Glutamatergic neuron (in vitro differentiated cells): ENCODE measurements at regions not wholly inside any gene's neighbourhood (a gene's known extent, or its start where the extent isn't known, plus 50 kb on each side); places are given as distances from the start of the nearest gene placed in this dataset.
"Not testable (repeated sequence)": the region's sequence is repeated elsewhere in the genome, so short reads cannot be mapped to it uniquely, and the experiment has no call there.

Experiments
- DNase-seq: peaks from one replicate; pipeline ENCODE4 v3.0.0; 2022
- H3K27ac Mint-ChIP-seq: one replicate; pipeline ENCODE4 v1.8.0; 2020; ENCODE audit warnings: mild to moderate bottlenecking, mixed read lengths, inconsistent platforms; ENCODE audit not compliant: unreplicated experiment
- H3K27me3 Mint-ChIP-seq: one replicate; pipeline ENCODE4 v1.8.0; 2020; ENCODE audit warnings: mild to moderate bottlenecking, moderate library complexity, mixed read lengths, inconsistent platforms; ENCODE audit not compliant: unreplicated experiment
- H3K36me3 Mint-ChIP-seq: one replicate; pipeline ENCODE4 v1.8.0; 2020; ENCODE audit warnings: mild to moderate bottlenecking, mixed read lengths, inconsistent platforms; ENCODE audit not compliant: unreplicated experiment
- H3K4me1 Mint-ChIP-seq: one replicate; pipeline ENCODE4 v1.8.0; 2020; ENCODE audit warnings: mild to moderate bottlenecking, low read depth, mixed read lengths, inconsistent platforms; ENCODE audit not compliant: unreplicated experiment
- H3K4me3 Mint-ChIP-seq: one replicate; pipeline ENCODE4 v1.8.0; 2020; ENCODE audit warnings: mild to moderate bottlenecking, mixed read lengths, inconsistent platforms; ENCODE audit not compliant: unreplicated experiment
- H3K9me3 Mint-ChIP-seq: one replicate; pipeline ENCODE4 v1.8.0; 2020; ENCODE audit warnings: mild to moderate bottlenecking, moderate library complexity, mixed read lengths, inconsistent platforms; ENCODE audit not compliant: unreplicated experiment
- TF ChIP-seq, protein P1 (sequence below): fragments of 200-600 bp; sonication (generic); IDR thresholded peaks from one replicate; pipeline ENCODE4 v1.5.0; 2021; ENCODE audit not compliant: partially characterized antibody, unreplicated experiment

DNA sequence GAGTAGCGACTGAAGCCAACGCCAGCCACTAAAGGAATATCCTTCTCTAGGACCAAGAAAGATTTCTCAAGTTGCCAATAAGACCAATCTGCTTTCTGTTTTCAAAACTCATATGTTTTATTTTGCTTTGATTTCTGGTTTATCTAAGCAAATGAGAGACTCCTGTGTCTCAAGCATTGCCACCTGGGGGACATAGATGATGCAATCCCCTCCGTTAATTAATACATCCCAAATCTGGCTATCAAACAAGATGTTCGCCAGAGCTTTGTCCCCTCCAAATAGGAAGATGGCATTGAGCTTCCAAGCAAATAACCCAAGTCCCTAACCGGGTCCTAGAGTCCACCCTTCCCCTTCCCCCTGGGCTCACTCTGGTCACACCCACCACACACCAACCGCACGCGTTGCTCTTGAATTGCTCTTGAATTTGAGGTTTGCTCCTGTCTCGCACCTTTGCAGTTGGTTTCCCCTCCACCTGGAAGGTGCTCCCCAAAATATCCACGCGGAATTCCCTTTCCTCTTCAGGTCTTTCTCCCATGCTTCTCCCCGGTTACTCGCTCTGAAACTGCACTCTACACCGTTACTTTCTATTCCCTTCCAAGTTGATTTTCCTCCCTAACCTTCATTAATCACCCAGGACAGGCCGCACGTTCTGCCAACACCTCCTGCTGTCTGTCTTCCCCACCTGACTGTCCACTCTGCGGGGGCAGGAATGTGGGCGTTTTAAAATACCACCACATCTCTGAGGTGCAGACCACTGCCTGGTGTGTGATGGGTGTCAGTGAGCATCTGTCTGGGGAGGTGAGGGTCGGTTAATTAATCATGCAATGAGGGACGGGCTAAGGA is 64.1 kb upstream of the RNF32 start:
- H3K4me3 Mint-ChIP-seq, result no peak overlapping the region
- H3K9me3 Mint-ChIP-seq, result peaks cover 6% of the 10 kb centered on the region
- TF ChIP-seq, protein P1, sequence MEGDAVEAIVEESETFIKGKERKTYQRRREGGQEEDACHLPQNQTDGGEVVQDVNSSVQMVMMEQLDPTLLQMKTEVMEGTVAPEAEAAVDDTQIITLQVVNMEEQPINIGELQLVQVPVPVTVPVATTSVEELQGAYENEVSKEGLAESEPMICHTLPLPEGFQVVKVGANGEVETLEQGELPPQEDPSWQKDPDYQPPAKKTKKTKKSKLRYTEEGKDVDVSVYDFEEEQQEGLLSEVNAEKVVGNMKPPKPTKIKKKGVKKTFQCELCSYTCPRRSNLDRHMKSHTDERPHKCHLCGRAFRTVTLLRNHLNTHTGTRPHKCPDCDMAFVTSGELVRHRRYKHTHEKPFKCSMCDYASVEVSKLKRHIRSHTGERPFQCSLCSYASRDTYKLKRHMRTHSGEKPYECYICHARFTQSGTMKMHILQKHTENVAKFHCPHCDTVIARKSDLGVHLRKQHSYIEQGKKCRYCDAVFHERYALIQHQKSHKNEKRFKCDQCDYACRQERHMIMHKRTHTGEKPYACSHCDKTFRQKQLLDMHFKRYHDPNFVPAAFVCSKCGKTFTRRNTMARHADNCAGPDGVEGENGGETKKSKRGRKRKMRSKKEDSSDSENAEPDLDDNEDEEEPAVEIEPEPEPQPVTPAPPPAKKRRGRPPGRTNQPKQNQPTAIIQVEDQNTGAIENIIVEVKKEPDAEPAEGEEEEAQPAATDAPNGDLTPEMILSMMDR, result no peak
- H3K27me3 Mint-ChIP-seq, result peaks cover 1% of the 10 kb centered on the region
- DNase-seq, result no peak
- peaks cover 23% of the 10 kb centered on the region for H3K36me3 Mint-ChIP-seq
- H3K4me1 Mint-ChIP-seq, result no peaks in the 10 kb centered on the region
- no peak overlapping the region for H3K27ac Mint-ChIP-seq

DNA sequence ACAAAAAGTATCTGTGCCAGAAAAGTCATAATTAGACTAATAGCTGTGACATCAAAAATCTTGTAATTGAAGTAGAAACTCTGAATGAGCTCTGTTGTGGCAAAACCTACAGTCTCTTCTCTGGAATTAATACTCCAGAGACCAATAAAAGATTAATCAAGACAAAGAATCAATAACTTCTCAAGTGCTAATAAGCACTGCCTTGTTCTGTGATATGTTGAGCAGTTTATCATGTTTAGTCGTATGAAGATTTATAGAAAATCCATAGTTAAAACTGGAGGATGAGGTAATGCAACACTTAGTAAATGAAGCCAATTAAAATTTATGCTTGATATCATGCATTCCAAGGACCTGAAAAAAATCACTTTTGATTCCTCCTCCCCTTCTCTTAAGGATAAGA is 72.3 kb upstream of the RNF32 start:
- H3K4me3 Mint-ChIP-seq, result no peak overlapping the region
- no peak overlapping the region for H3K27ac Mint-ChIP-seq
- TF ChIP-seq, protein P1, result no peak
- H3K27me3 Mint-ChIP-seq, result no peaks in the 10 kb centered on the region
- peaks cover 4% of the 10 kb centered on the region for H3K9me3 Mint-ChIP-seq
- no peak for DNase-seq
- peaks cover 5% of the 10 kb centered on the region for H3K4me1 Mint-ChIP-seq
- H3K36me3 Mint-ChIP-seq, result peaks cover 20% of the 10 kb centered on the region

DNA sequence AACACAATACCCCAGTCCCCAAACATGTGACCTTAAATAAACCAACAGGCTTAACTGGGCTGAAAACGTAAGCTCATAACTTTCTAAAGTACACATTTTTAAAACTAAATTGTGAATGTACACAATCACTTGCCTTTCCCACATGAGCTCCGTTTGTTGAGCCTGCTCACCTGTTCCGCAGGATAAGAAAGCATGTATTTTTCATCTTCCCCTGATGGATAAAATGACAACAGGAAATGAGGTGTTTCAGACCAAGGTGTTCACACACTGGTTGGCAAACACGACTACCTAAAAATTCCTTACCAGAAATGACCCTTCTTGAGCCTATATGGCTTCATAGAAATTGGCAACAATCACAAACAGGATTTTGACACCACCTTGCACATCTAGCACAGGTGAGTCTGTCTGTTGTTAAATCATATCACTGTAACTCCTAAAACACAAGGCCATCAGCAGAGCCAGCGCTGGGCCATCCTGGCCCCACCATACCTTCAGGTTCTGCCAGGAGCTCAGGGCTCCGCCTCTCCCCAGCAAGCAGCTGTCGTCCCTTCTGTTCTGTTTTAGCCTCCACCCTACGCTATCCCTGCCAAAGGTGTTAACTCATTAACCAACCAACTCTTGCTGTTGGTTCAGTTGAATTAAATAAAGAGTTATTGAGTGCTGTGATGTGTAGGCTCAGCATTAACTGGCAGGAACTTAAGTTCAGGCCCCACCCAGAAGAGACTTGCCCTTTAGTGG is 73.6 kb upstream of the RNF32 start:
- H3K36me3 Mint-ChIP-seq, result peaks cover 17% of the 10 kb centered on the region
- no peak for DNase-seq
- H3K4me3 Mint-ChIP-seq, result no peak overlapping the region
- TF ChIP-seq, protein P1, result no peak
- H3K9me3 Mint-ChIP-seq, result peaks cover 2% of the 10 kb centered on the region
- H3K27ac Mint-ChIP-seq, result no peak overlapping the region
- H3K4me1 Mint-ChIP-seq, result peaks cover 5% of the 10 kb centered on the region
- no peaks in the 10 kb centered on the region for H3K27me3 Mint-ChIP-seq

DNA sequence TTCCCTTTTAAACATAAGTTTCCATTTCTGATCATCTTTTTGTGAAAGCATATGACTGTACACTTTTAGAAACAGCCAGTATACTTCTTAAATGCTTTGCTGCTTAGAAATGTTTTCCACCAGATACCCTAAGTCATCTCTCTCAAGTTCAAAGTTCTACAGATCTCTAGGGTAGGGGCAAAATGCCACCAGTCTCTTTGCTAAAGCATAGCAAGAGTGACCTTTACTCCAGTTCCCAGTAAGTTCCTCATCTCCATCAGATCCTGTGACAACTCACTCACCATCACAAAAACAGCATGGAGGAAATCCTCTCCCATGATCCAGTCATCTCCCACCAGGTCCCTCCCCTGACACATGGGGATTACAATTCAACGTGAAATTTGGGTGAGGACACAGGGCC is 75.6 kb upstream of the RNF32 start:
- H3K4me3 Mint-ChIP-seq, H3K4me1 Mint-ChIP-seq, H3K27ac Mint-ChIP-seq, H3K27me3 Mint-ChIP-seq, H3K9me3 Mint-ChIP-seq, DNase-seq: not testable (repeated sequence)
- H3K36me3 Mint-ChIP-seq, result peaks cover 17% of the 10 kb centered on the region

DNA sequence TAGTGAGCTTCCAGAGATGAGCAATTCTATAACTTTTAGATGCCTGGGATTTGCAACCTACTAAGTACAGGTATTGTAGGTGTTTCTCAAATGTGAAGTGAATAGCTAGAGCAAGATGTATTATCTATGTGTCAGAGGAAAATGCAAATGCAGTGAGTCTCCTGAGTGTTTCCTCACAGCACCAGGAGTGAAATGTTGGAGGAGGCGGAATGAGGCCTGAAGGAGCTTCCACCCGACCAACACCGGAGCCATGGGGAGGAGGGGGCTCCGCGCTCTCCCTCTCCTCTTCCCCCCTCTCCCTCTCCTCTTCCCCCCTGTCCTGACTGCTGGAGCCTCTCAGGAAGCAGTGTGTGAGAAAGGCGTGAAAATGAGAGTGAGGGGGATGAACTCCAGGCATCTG is 79.9 kb upstream of the RNF32 start:
- no peak for DNase-seq
- Mint-ChIP-seq H3K4me3 (no peak overlapping the region), H3K27ac (no peak overlapping the region), H3K4me1 (no peaks in the 10 kb centered on the region), H3K27me3 (no peaks in the 10 kb centered on the region), H3K9me3 (peaks cover 2% of the 10 kb centered on the region), H3K36me3 (peaks cover 17% of the 10 kb centered on the region)
- TF ChIP-seq, protein P1, result no peak
